WTC11 (cell line): ENCODE measurements at regions not wholly inside any gene's neighbourhood (a gene's known extent, or its start where the extent isn't known, plus 50 kb on each side); places are given as distances from the start of the nearest gene placed in this dataset.

Source experiments
- ATAC-seq: fragments of 200-7000 bp; cut with Tn5 transposase; 2 replicates; pipeline ENCODE4 v1.10.0; 2021; ENCODE audit warnings: mild to moderate bottlenecking, moderate library complexity
- CTCF ChIA-PET: fragments of 300-600 bp; sonication (Branson Sonifier 250); formaldehyde crosslinking; loops from one replicate; lab custom pipeline; 2021; ENCODE audit warnings: antibody characterized with exemption; lab: Charles Lee
- POLR2A ChIA-PET: fragments of 350-600 bp; sonication (Branson Sonifier 250); formaldehyde crosslinking; loops from one replicate; lab custom pipeline; 2021; ENCODE audit warnings: antibody characterized with exemption; lab: Charles Lee
- DNase-seq: peaks from one replicate; pipeline ENCODE4 v3.0.0; 2021; ENCODE audit warnings: low spot score
- H3K27ac Mint-ChIP-seq: 2 replicates; pipeline ENCODE4 v1.8.0; 2021; ENCODE audit warnings: mixed read lengths
- H3K27me3 Mint-ChIP-seq: 2 replicates; pipeline ENCODE4 v1.8.0; 2021; ENCODE audit warnings: low read depth, mild to moderate bottlenecking, moderate library complexity, mixed read lengths
- H3K36me3 Mint-ChIP-seq: 2 replicates; pipeline ENCODE4 v1.8.0; 2021; ENCODE audit warnings: mixed read lengths
- H3K4me1 Mint-ChIP-seq: 2 replicates; pipeline ENCODE4 v1.8.0; 2022; ENCODE audit warnings: mixed read lengths
- H3K4me3 Mint-ChIP-seq: 2 replicates; pipeline ENCODE4 v1.8.0; 2021; ENCODE audit warnings: mild to moderate bottlenecking, moderate library complexity, mixed read lengths
- H3K9me3 Mint-ChIP-seq: 2 replicates; pipeline ENCODE4 v1.8.0; 2021; ENCODE audit warnings: mixed read lengths
- ATF1 ChIP-seq: sonication (generic); formaldehyde crosslinking; IDR thresholded peaks from 2 replicates; pipeline ENCODE4 v1.8.1; 2023; ENCODE audit warnings: mild to moderate bottlenecking, moderate library complexity, missing genetic modification reagents
- ATF2 ChIP-seq: sonication (generic); formaldehyde crosslinking; IDR thresholded peaks from 2 replicates; pipeline ENCODE4 v1.8.1; 2022; ENCODE audit warnings: low read depth, missing genetic modification reagents, borderline replicate concordance
- CBFB ChIP-seq: sonication (generic); formaldehyde crosslinking; IDR thresholded peaks from 2 replicates; pipeline ENCODE4 v1.8.1; 2022; ENCODE audit warnings: mild to moderate bottlenecking, low read depth, missing genetic modification reagents
- CDX4 ChIP-seq: fragments of 250-450 bp; sonication (Bioruptor Pico); IDR thresholded peaks from 2 replicates; pipeline ENCODE4 v1.9.0; 2021; ENCODE audit warnings: moderate library complexity, mild to moderate bottlenecking, inconsistent platforms, borderline replicate concordance
- ERG ChIP-seq: fragments of 250-450 bp; sonication (Bioruptor Pico); IDR thresholded peaks from 2 replicates; pipeline ENCODE4 v1.8.0; 2021; ENCODE audit warnings: mild to moderate bottlenecking
- GABPB1 ChIP-seq: sonication (generic); formaldehyde crosslinking; IDR thresholded peaks from 2 replicates; pipeline ENCODE4 v1.8.1; 2023; ENCODE audit warnings: mild to moderate bottlenecking, missing genetic modification reagents
- HMGXB4 ChIP-seq: sonication (generic); formaldehyde crosslinking; IDR thresholded peaks from 2 replicates; pipeline ENCODE4 v1.8.1; 2023; ENCODE audit warnings: mild to moderate bottlenecking, moderate library complexity, missing genetic modification reagents
- KAT7 ChIP-seq: sonication (generic); formaldehyde crosslinking; IDR thresholded peaks from 2 replicates; pipeline ENCODE4 v1.8.1; 2023; ENCODE audit warnings: missing genetic modification reagents, mild to moderate bottlenecking, borderline replicate concordance
- NFE2L1 ChIP-seq: sonication (generic); formaldehyde crosslinking; IDR thresholded peaks from 2 replicates; pipeline ENCODE4 v1.8.1; 2023; ENCODE audit warnings: missing genetic modification reagents
- RELA ChIP-seq: sonication (generic); formaldehyde crosslinking; IDR thresholded peaks from 2 replicates; pipeline ENCODE4 v1.8.1; 2022; ENCODE audit warnings: missing genetic modification reagents, mild to moderate bottlenecking, borderline replicate concordance
- RORB ChIP-seq: fragments of 250-450 bp; sonication (Bioruptor Pico); IDR thresholded peaks from 2 replicates; pipeline ENCODE4 v1.9.0; 2021; ENCODE audit warnings: mild to moderate bottlenecking
- SMAD3 ChIP-seq: sonication (generic); formaldehyde crosslinking; IDR thresholded peaks from 2 replicates; pipeline ENCODE4 v1.8.0; 2022; ENCODE audit warnings: missing genetic modification reagents, mild to moderate bottlenecking, borderline replicate concordance
- SMAD4 ChIP-seq: sonication (generic); formaldehyde crosslinking; IDR thresholded peaks from 2 replicates; pipeline ENCODE4 v1.8.0; 2022; ENCODE audit warnings: mild to moderate bottlenecking, missing genetic modification reagents
- TEAD4 ChIP-seq: sonication (generic); formaldehyde crosslinking; IDR thresholded peaks from 2 replicates; pipeline ENCODE4 v1.8.0; 2022; ENCODE audit warnings: mild to moderate bottlenecking, missing genetic modification reagents
- ZBTB43 ChIP-seq: sonication (generic); formaldehyde crosslinking; IDR thresholded peaks from 2 replicates; pipeline ENCODE4 v1.8.1; 2023; ENCODE audit warnings: mild to moderate bottlenecking, missing genetic modification reagents
- ZNF532 ChIP-seq: fragments of 250-450 bp; sonication (Bioruptor Pico); IDR thresholded peaks from 2 replicates; pipeline ENCODE4 v1.9.0; 2021; ENCODE audit warnings: mild to moderate bottlenecking, borderline replicate concordance
- ZSCAN18 ChIP-seq: fragments of 250-450 bp; sonication (Bioruptor Pico); IDR thresholded peaks from 2 replicates; pipeline ENCODE4 v2.1.2; 2022; ENCODE audit warnings: mild to moderate bottlenecking, moderate library complexity

GRCh38 chr10:28862219-28862618, 184.9 kb downstream of the BAMBI start:
- Mint-ChIP-seq H3K4me3 (no peak overlapping the region), H3K27ac (no peak overlapping the region), H3K36me3 (peaks cover 9% of the 10 kb centered on the region), H3K27me3 (peaks cover 5% of the 10 kb centered on the region), H3K4me1 (peaks cover 8% of the 10 kb centered on the region), H3K9me3 (peaks cover 15% of the 10 kb centered on the region)
- ATAC-seq: no peak
- ChIA-PET CTCF (no interaction called here), POLR2A (no interaction called here)
- DNase-seq: no peak
- TF ChIP-seq GABPB1 (no peak), SMAD4 (CRISPR knock-in tag) (no peak), ZNF532 (CRISPR knock-in tag) (no peak), ATF1 (CRISPR knock-in tag) (no peak)

- ATAC-seq (no peak), DNase-seq (no peak)
- CTCF ChIA-PET: no interaction called here
- POLR2A ChIA-PET: no interaction called here
- H3K9me3 Mint-ChIP-seq: peaks cover under 1% of the 10 kb centered on the region; the same call in 1 of the 2 replicates
- no peak overlapping the region for H3K27ac Mint-ChIP-seq
- no peaks in the 10 kb centered on the region for H3K4me1 Mint-ChIP-seq
- H3K4me3 Mint-ChIP-seq: no peak overlapping the region
- H3K36me3 Mint-ChIP-seq: no peaks in the 10 kb centered on the region
- TF ChIP-seq HMGXB4 (CRISPR knock-in tag): no peak
- TF ChIP-seq RELA (CRISPR knock-in tag): no peak
- TF ChIP-seq SMAD4 (CRISPR knock-in tag): no peak
- TF ChIP-seq TEAD4: no peak
- TF ChIP-seq CDX4 (CRISPR knock-in tag): no peak
- TF ChIP-seq ZSCAN18 (CRISPR knock-in tag): no peak
- TF ChIP-seq CBFB (CRISPR knock-in tag): no peak
- no peaks in the 10 kb centered on the region for H3K27me3 Mint-ChIP-seq
Observed at GRCh38 chr10:28869606-28870201, 192.4 kb downstream of the BAMBI start.

- no peaks in the 10 kb centered on the region for H3K36me3 Mint-ChIP-seq
- DNase-seq: no peak
- ChIA-PET POLR2A (no interaction called here), CTCF (interaction anchor here (1.2 kb wide), 1 partner anchor 67 kb away, joined by 3 read pairs; no protein-coding TSS in a partner anchor)
- H3K4me3 Mint-ChIP-seq: no peak overlapping the region
- peaks cover 9% of the 10 kb centered on the region for H3K4me1 Mint-ChIP-seq
- H3K9me3 Mint-ChIP-seq: peaks cover 4% of the 10 kb centered on the region; the same call in 1 of the 2 replicates
- H3K27ac Mint-ChIP-seq: no peak overlapping the region
- no peaks in the 10 kb centered on the region for H3K27me3 Mint-ChIP-seq
- no peak for ATAC-seq
- TF ChIP-seq KAT7 (CRISPR knock-in tag) (no peak), CBFB (CRISPR knock-in tag) (no peak), ZBTB43 (CRISPR knock-in tag) (no peak), NFE2L1 (CRISPR knock-in tag) (no peak), RORB (CRISPR knock-in tag) (no peak), SMAD3 (CRISPR knock-in tag) (no peak), GABPB1 (no peak), ATF2 (CRISPR knock-in tag) (no peak), ERG (CRISPR knock-in tag) (no peak)
Observed at GRCh38 chr10:28871665-28872064, 194.3 kb downstream of the BAMBI start.
